H9 (cell line): ENCODE measurements at regions not wholly inside any gene's neighbourhood (a gene's known extent, or its start where the extent isn't known, plus 50 kb on each side); places are given as distances from the start of the nearest gene placed in this dataset.

Experiments
- DNase-seq: peaks from one replicate; pipeline ENCODE4 v3.0.0-alpha.2; 2017
- H2AFZ ChIP-seq: one replicate; pipeline ENCODE4 v1.6.1; 2013; ENCODE audit warnings: mild to moderate bottlenecking, low read length, control low read depth, moderate library complexity
- H2AK5ac ChIP-seq: 2 replicates; pipeline ENCODE4 v1.6.1; 2013; ENCODE audit warnings: low read length, control low read depth, mixed read lengths; ENCODE audit not compliant: insufficient read length
- H2BK120ac ChIP-seq: one replicate; pipeline ENCODE4 v1.6.1; 2013; ENCODE audit warnings: low read depth, mild to moderate bottlenecking, low read length, control low read depth, inconsistent platforms; ENCODE audit not compliant: poor library complexity, severe bottlenecking
- H2BK12ac ChIP-seq: 2 replicates; pipeline ENCODE4 v1.6.1; 2013; ENCODE audit warnings: low read length, control low read depth, mixed read lengths, low read depth; ENCODE audit not compliant: insufficient read length
- H2BK15ac ChIP-seq: 2 replicates; pipeline ENCODE4 v1.6.1; 2013; ENCODE audit warnings: low read depth, low read length, control low read depth
- H2BK20ac ChIP-seq: one replicate; pipeline ENCODE4 v1.6.1; 2013; ENCODE audit warnings: low read depth, mild to moderate bottlenecking, low read length, control low read depth, inconsistent platforms; ENCODE audit not compliant: poor library complexity, severe bottlenecking
- H2BK5ac ChIP-seq: 2 replicates; pipeline ENCODE4 v1.6.1; 2013; ENCODE audit warnings: low read length, control low read depth, mixed read lengths; ENCODE audit not compliant: insufficient read length
- H3K14ac ChIP-seq: 2 replicates; pipeline ENCODE4 v1.6.1; 2013; ENCODE audit warnings: low read length, control low read depth; ENCODE audit not compliant: insufficient read depth
- H3K18ac ChIP-seq: 2 replicates; pipeline ENCODE4 v1.6.1; 2013; ENCODE audit warnings: low read depth, mild to moderate bottlenecking, mixed read lengths, low read length, control low read depth; ENCODE audit not compliant: insufficient read length
- H3K23ac ChIP-seq: 2 replicates; pipeline ENCODE4 v1.6.1; 2013; ENCODE audit warnings: low read length, control low read depth, mixed read lengths, low read depth; ENCODE audit not compliant: insufficient read length
- H3K23me2 ChIP-seq: 2 replicates; pipeline ENCODE4 v1.6.1; 2013; ENCODE audit warnings: low read depth, mild to moderate bottlenecking, mixed read lengths, low read length, control low read depth; ENCODE audit not compliant: insufficient read length, poor library complexity, severe bottlenecking
- H3K27ac ChIP-seq: 2 replicates; pipeline ENCODE4 v1.5.1; 2013; ENCODE audit warnings: low read length, control low read depth, mixed read lengths, low read depth; ENCODE audit not compliant: insufficient read length
- H3K27me3 ChIP-seq: 2 replicates; pipeline ENCODE4 v1.6.1; 2013; ENCODE audit warnings: low read length, control low read depth, inconsistent platforms; ENCODE audit not compliant: insufficient read depth
- H3K4ac ChIP-seq: 2 replicates; pipeline ENCODE4 v1.6.1; 2013; ENCODE audit warnings: low read depth, mild to moderate bottlenecking, control low read depth, inconsistent platforms, low read length, moderate library complexity
- H3K4me1 ChIP-seq: 2 replicates; pipeline ENCODE4 v1.6.1; 2013; ENCODE audit warnings: low read length, control low read depth, inconsistent platforms; ENCODE audit not compliant: insufficient read depth
- H3K4me2 ChIP-seq: 2 replicates; pipeline ENCODE4 v1.6.1; 2013; ENCODE audit warnings: low read length, control low read depth, mixed read lengths; ENCODE audit not compliant: insufficient read length, insufficient read depth
- H3K56ac ChIP-seq: 2 replicates; pipeline ENCODE4 v1.6.1; 2013; ENCODE audit warnings: low read depth, mild to moderate bottlenecking, mixed read lengths, low read length, control low read depth; ENCODE audit not compliant: insufficient read length
- H3K79me1 ChIP-seq: 2 replicates; pipeline ENCODE4 v1.6.1; 2013; ENCODE audit warnings: low read depth, mild to moderate bottlenecking, moderate library complexity, low read length, control low read depth, inconsistent platforms; ENCODE audit not compliant: insufficient read depth, poor library complexity, severe bottlenecking
- H3K79me2 ChIP-seq: 2 replicates; pipeline ENCODE4 v1.6.1; 2013; ENCODE audit warnings: low read length, control low read depth, inconsistent platforms; ENCODE audit not compliant: insufficient read depth
- H3K9ac ChIP-seq: 2 replicates; pipeline ENCODE4 v1.6.1; 2013; ENCODE audit warnings: low read length, control low read depth, mixed read lengths; ENCODE audit not compliant: insufficient read length; ENCODE audit errors: extremely low read depth
- H3K9me3 ChIP-seq: one replicate; pipeline ENCODE4 v1.6.1; 2013; ENCODE audit warnings: low read depth, low read length, inconsistent platforms; ENCODE audit not compliant: control insufficient read depth
- H3T11ph ChIP-seq: one replicate; pipeline ENCODE4 v1.6.1; 2013; ENCODE audit warnings: mild to moderate bottlenecking, low read length, control low read depth, inconsistent platforms
- H4K20me1 ChIP-seq: one replicate; pipeline ENCODE4 v1.6.1; 2013; ENCODE audit not compliant: control insufficient read depth, insufficient read length, insufficient read depth
- H4K5ac ChIP-seq: 2 replicates; pipeline ENCODE4 v1.6.1; 2013; ENCODE audit warnings: low read depth, mild to moderate bottlenecking, mixed read lengths, low read length, control low read depth; ENCODE audit not compliant: insufficient read length
- H4K8ac ChIP-seq: replicated peaks from 2 replicates; pipeline ENCODE4 v1.6.1; 2013; ENCODE audit warnings: low read length, control low read depth, mixed read lengths, low read depth; ENCODE audit not compliant: insufficient read length
- H4K91ac ChIP-seq: 2 replicates; pipeline ENCODE4 v1.6.1; 2013; ENCODE audit warnings: low read depth, mild to moderate bottlenecking, moderate library complexity, mixed read lengths, low read length, control low read depth; ENCODE audit not compliant: insufficient read length
- H3K27ac Mint-ChIP-seq, 3 experiments: 2 replicates in 2 of 3; 3 replicates in 1 of 3; pipeline ENCODE4 v1.8.0; 2020 to 2021; ENCODE audit warnings: mixed read lengths in 3 of 3, mild to moderate bottlenecking in 1 of 3, moderate library complexity in 1 of 3
- H3K27me3 Mint-ChIP-seq: 2 replicates; pipeline ENCODE4 v1.8.0; 2021; ENCODE audit warnings: low read depth, mild to moderate bottlenecking, moderate library complexity, mixed read lengths
- H3K36me3 Mint-ChIP-seq, 3 experiments: 2 replicates in 2 of 3; 3 replicates in 1 of 3; pipeline ENCODE4 v1.8.0; 2020 to 2021; ENCODE audit warnings: low read depth in 3 of 3, mixed read lengths in 3 of 3; ENCODE audit not compliant: insufficient read depth in 1 of 3
- H3K4me1 Mint-ChIP-seq, 2 experiments: 2 replicates each; pipeline ENCODE4 v1.8.0; 2020; ENCODE audit warnings: mixed read lengths in 2 of 2
- H3K4me3 Mint-ChIP-seq, 2 experiments: 2 replicates in 1 of 2; 3 replicates in 1 of 2; pipeline ENCODE4 v1.8.0; 2020 to 2021; ENCODE audit warnings: mild to moderate bottlenecking in 2 of 2, mixed read lengths in 2 of 2, moderate library complexity in 1 of 2
- H3K9me3 Mint-ChIP-seq, 2 experiments: 2 replicates in 1 of 2; 3 replicates in 1 of 2; pipeline ENCODE4 v1.8.0; 2020; ENCODE audit warnings: mild to moderate bottlenecking in 2 of 2, mixed read lengths in 2 of 2, moderate library complexity in 1 of 2
- WGBS: extraction: QIAGEN DNeasy Blood & Tissue Kit; methylation state at CpG from one replicate; pipeline ENCODE4 v1.1.7; 2013; ENCODE audit warnings: missing lambda C conversion rate, low lambda C conversion rate, mixed read lengths; ENCODE audit not compliant: insufficient read length; ENCODE audit errors: extremely low coverage; 5-methylcytosine and 5-hydroxymethylcytosine counted together
- TF ChIP-seq, protein P1 (sequence below): fragments of 200-600 bp; sonication (generic); conservative IDR thresholded peaks from 3 replicates; pipeline ENCODE4 v1.8.0; 2021; ENCODE audit warnings: antibody characterized with exemption, mild to moderate bottlenecking

GRCh38 chr5:2015961-2016360 lies 133.2 kb upstream of the IRX4 start:
- H3K27me3 Mint-ChIP-seq = peaks cover 19% of the 10 kb centered on the region
- no peak for DNase-seq

More at GRCh38 chr5:2015961-2016360, 133.2 kb upstream of the IRX4 start:
- Histone ChIP-seq H3K56ac (no peak overlapping the region), H3K14ac (no peak overlapping the region), H3K79me2 (no peaks in the 10 kb centered on the region), H3K27me3 (no peaks in the 10 kb centered on the region), H2BK120ac (no peak overlapping the region), H3K27ac (no peak overlapping the region), H2AFZ (no peak overlapping the region), H3K18ac (no peak overlapping the region), H3K4ac (no peak overlapping the region), H4K5ac (no peak overlapping the region), H3K9ac (no peak overlapping the region), H2BK15ac (no peak overlapping the region), H3K4me1 (no peaks in the 10 kb centered on the region), H4K91ac (no peak overlapping the region), H4K20me1 (no peaks in the 10 kb centered on the region), H2BK20ac (no peak overlapping the region), H3T11ph (no peak overlapping the region), H2BK12ac (no peak overlapping the region), H3K4me2 (no peak overlapping the region), H3K23ac (no peak overlapping the region), H3K79me1 (no peaks in the 10 kb centered on the region), H4K8ac (no peak overlapping the region), H2AK5ac (no peak overlapping the region), H2BK5ac (no peak overlapping the region), H3K9me3 (no peaks in the 10 kb centered on the region), H3K23me2 (no peaks in the 10 kb centered on the region)
- Mint-ChIP-seq H3K9me3 (no peaks in the 10 kb centered on the region), H3K27ac (no peak overlapping the region), H3K4me3 (no peak overlapping the region), H3K36me3 (no peaks in the 10 kb centered on the region), H3K4me1 (no peaks in the 10 kb centered on the region; a peak in 1 of 4 replicates)
- TF ChIP-seq, protein P1, sequence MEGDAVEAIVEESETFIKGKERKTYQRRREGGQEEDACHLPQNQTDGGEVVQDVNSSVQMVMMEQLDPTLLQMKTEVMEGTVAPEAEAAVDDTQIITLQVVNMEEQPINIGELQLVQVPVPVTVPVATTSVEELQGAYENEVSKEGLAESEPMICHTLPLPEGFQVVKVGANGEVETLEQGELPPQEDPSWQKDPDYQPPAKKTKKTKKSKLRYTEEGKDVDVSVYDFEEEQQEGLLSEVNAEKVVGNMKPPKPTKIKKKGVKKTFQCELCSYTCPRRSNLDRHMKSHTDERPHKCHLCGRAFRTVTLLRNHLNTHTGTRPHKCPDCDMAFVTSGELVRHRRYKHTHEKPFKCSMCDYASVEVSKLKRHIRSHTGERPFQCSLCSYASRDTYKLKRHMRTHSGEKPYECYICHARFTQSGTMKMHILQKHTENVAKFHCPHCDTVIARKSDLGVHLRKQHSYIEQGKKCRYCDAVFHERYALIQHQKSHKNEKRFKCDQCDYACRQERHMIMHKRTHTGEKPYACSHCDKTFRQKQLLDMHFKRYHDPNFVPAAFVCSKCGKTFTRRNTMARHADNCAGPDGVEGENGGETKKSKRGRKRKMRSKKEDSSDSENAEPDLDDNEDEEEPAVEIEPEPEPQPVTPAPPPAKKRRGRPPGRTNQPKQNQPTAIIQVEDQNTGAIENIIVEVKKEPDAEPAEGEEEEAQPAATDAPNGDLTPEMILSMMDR = no peak
- no CpG with 5 or more reads among the region's 8 CpGs for WGBS
